ENCODE measurements at regions not wholly inside any gene's neighbourhood (a gene's known extent, or its start where the extent isn't known, plus 50 kb on each side); places are given as distances from the start of the nearest gene placed in this dataset.

DNA sequence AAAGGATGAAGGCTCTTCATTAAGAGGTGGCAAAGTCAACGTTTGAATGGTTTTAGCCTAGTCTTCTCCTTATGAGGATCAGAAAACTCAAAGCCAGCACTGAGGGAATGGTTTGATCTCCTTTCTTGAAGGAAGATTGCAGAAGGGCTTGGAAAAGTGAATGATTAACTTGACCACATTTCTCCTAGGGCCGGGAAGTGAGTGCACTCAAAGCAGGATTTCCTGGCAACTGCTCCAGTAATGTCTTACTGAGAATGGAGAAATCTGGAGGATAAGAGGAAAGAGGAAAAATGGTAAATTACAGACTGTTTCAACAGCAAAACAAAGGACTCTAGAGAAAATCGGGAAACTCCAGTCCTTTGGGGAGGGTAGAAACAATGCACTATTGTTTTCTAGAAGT, 189.0 kb upstream of the FOXA2 start:
- TF ChIP-seq CTCF (IDR thresholded peaks at IDR 0.05; ENCODE audit: extremely low read depth in 1 of 2, insufficient read depth in 1 of 2, low read depth in 1 of 2, low read length in 2 of 2) (no peak), EZH2 (IDR thresholded peaks at IDR 0.05; ENCODE audit: borderline replicate concordance, low read depth, low read length, severe bottlenecking) (no peak), POLR2AphosphoS5 (IDR thresholded peaks at IDR 0.05; ENCODE audit: insufficient read depth, low read depth, low read length) (no peak)

Measured in endothelial cell of umbilical vein (primary cell).